ENCODE measurements at regions not wholly inside any gene's neighbourhood (a gene's known extent, or its start where the extent isn't known, plus 50 kb on each side); places are given as distances from the start of the nearest gene placed in this dataset.

GRCh38 chr11:92129811-92130210 is 94.8 kb upstream of the FAT3 start:
- no peaks in the 10 kb centered on the region for H3K9me1 ChIP-seq (ENCODE audit: insufficient read depth, low read length)
- no peak overlapping the region for H3K4ac ChIP-seq (ENCODE audit: low read depth, low read length)
- no peaks in the 10 kb centered on the region for H4K20me1 ChIP-seq (ENCODE audit: insufficient read depth, low read length)
- H3K36me3 ChIP-seq (ENCODE audit: control insufficient read depth, insufficient read depth, low read length): no peaks in the 10 kb centered on the region
- in situ Hi-C loops (cut with MboI; ENCODE audit: low sequenced_read_pairs) (no loop called here), intact Hi-C loops (cut with micrococcal nuclease) (no loop called here), dilution Hi-C loops (cut with HindIII; ENCODE audit: low sequenced_read_pairs, unreplicated experiment) (no loop called here)
- H2BK120ac ChIP-seq (ENCODE audit: low read depth, low read length): no peak overlapping the region
- H3K23ac ChIP-seq (ENCODE audit: low read depth, low read length): no peak overlapping the region
- H4K91ac ChIP-seq (ENCODE audit: insufficient read depth, low read depth, low read length): no peak overlapping the region
- H3K18ac ChIP-seq (ENCODE audit: low read depth, low read length): no peak overlapping the region
- no peak overlapping the region for H2AK5ac ChIP-seq (ENCODE audit: low read depth, low read length)
- H3K4me1 ChIP-seq (ENCODE audit: control insufficient read depth, insufficient read depth, low read length): no peaks in the 10 kb centered on the region
- H3K9ac ChIP-seq (ENCODE audit: low read depth, low read length): no peak overlapping the region
- no peak overlapping the region for H4K5ac ChIP-seq (ENCODE audit: low read depth, low read length)
- H3K9me3 ChIP-seq (ENCODE audit: control insufficient read depth, insufficient read depth, low read length): no peaks in the 10 kb centered on the region
- no peak for ATAC-seq (ENCODE audit: low read depth)
- no peak overlapping the region for H2BK20ac ChIP-seq (ENCODE audit: low read depth, low read length)
- no peak overlapping the region for H2AFZ ChIP-seq (replicated peaks; ENCODE audit: low read length, poor library complexity)
- H3K14ac ChIP-seq (replicated peaks; ENCODE audit: low read depth, low read length): no peak overlapping the region
- TF ChIP-seq RAD21 (IDR thresholded peaks at IDR 0.05; ENCODE audit: low read length) (no peak), ELK1 (IDR thresholded peaks at IDR 0.05; ENCODE audit: borderline replicate concordance, low read depth, low read length) (no peak), SMC3 (IDR thresholded peaks at IDR 0.05; ENCODE audit: low read depth, low read length) (no peak), RCOR1 (IDR thresholded peaks at IDR 0.05; ENCODE audit: insufficient replicate concordance, low read length) (no peak), USF2 (IDR thresholded peaks at IDR 0.05; ENCODE audit: low read depth, low read length) (no peak), NFE2L2 (IDR thresholded peaks at IDR 0.05; ENCODE audit: low read depth, low read length) (no peak)
- TF ChIP-seq, protein P1, sequence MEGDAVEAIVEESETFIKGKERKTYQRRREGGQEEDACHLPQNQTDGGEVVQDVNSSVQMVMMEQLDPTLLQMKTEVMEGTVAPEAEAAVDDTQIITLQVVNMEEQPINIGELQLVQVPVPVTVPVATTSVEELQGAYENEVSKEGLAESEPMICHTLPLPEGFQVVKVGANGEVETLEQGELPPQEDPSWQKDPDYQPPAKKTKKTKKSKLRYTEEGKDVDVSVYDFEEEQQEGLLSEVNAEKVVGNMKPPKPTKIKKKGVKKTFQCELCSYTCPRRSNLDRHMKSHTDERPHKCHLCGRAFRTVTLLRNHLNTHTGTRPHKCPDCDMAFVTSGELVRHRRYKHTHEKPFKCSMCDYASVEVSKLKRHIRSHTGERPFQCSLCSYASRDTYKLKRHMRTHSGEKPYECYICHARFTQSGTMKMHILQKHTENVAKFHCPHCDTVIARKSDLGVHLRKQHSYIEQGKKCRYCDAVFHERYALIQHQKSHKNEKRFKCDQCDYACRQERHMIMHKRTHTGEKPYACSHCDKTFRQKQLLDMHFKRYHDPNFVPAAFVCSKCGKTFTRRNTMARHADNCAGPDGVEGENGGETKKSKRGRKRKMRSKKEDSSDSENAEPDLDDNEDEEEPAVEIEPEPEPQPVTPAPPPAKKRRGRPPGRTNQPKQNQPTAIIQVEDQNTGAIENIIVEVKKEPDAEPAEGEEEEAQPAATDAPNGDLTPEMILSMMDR (conservative IDR thresholded peaks at IDR 0.05; ENCODE audit: low read depth, low read length): no peak
- no peak overlapping the region for H3K4me3 ChIP-seq (ENCODE audit: insufficient read depth, low read depth, low read length)
- H3K79me1 ChIP-seq (ENCODE audit: low read depth in 1 of 2, low read length in 2 of 2): no peaks in the 10 kb centered on the region
- no peak overlapping the region for H4K8ac ChIP-seq (ENCODE audit: low read depth in 2 of 2, low read length in 2 of 2)
- no peaks in the 10 kb centered on the region for H3K27me3 ChIP-seq (ENCODE audit: control insufficient read depth, insufficient read depth, low read length)
- no peak for DNase-seq
- H2AK9ac ChIP-seq (replicated peaks; ENCODE audit: low read depth, low read length, poor library complexity): no peak overlapping the region
- POLR2A ChIA-PET (ENCODE audit: unreplicated experiment): no interaction called here
- no CpG with 5 or more reads among the region's 1 CpG for WGBS, 2 experiments (ENCODE audit: extremely low coverage in 2 of 2, insufficient read length in 1 of 2)
- CTCF ChIA-PET: no interaction called here
- H3K27ac ChIP-seq (ENCODE audit: insufficient read depth, low read length): no peak overlapping the region
- BruUV-seq (replicated peaks): no TSS peak
- no peak overlapping the region for H3K56ac ChIP-seq (ENCODE audit: extremely low read depth, insufficient read depth, low read length)
- no peak overlapping the region for H2BK5ac ChIP-seq (ENCODE audit: low read depth, low read length, poor library complexity, severe bottlenecking)
- H2BK15ac ChIP-seq (ENCODE audit: low read depth, low read length): no peak overlapping the region
- H3K4me2 ChIP-seq (ENCODE audit: low read depth, low read length): no peak overlapping the region

All from IMR-90 (cell line).